IMR-90 (cell line): ENCODE measurements at regions not wholly inside any gene's neighbourhood (a gene's known extent, or its start where the extent isn't known, plus 50 kb on each side); places are given as distances from the start of the nearest gene placed in this dataset.

Experiments used
- ATAC-seq: fragments of 200-7000 bp; cut with Tn5 transposase; 2 replicates; pipeline ENCODE4 v1.9.1; 2020; ENCODE audit warnings: low read depth, mild to moderate bottlenecking, moderate library complexity
- BruUV-seq: library from RNA; stranded (reverse); fragments of 400-500 nt; replicated peaks from 2 replicates; lab custom pipeline; 2021; lab: Mats Ljungman, UMichigan
- CTCF ChIA-PET: fragments of 300-600 bp; formaldehyde crosslinking; extraction: SDS; loops from one replicate; lab custom pipeline; 2021; ENCODE audit warnings: antibody characterized with exemption; lab: Yijun Ruan, JAX
- POLR2A ChIA-PET: fragments of 300-600 bp; sonication (Branson Sonifier 250); formaldehyde crosslinking; loops from one replicate; lab custom pipeline; 2022; ENCODE audit warnings: antibody characterized with exemption; ENCODE audit not compliant: unreplicated experiment; lab: Charles Lee
- DNase-seq: peaks from one replicate; pipeline ENCODE4 v3.0.0; 2013
- H2AFZ ChIP-seq: replicated peaks from 2 replicates; pipeline ENCODE3; 2013; ENCODE audit warnings: low read length, mild to moderate bottlenecking; ENCODE audit not compliant: poor library complexity
- H2AK5ac ChIP-seq: 2 replicates; pipeline ENCODE4 v1.6.1; 2013; ENCODE audit warnings: low read depth, low read length, inconsistent platforms
- H2AK9ac ChIP-seq: replicated peaks from 2 replicates; pipeline ENCODE3; 2013; ENCODE audit warnings: mild to moderate bottlenecking, low read depth, low read length, moderate library complexity; ENCODE audit not compliant: poor library complexity
- H2BK120ac ChIP-seq: 2 replicates; pipeline ENCODE4 v1.6.1; 2013; ENCODE audit warnings: low read depth, low read length, inconsistent platforms
- H2BK15ac ChIP-seq: 3 replicates; pipeline ENCODE4 v1.6.1; 2013; ENCODE audit warnings: low read depth, low read length, inconsistent platforms
- H2BK20ac ChIP-seq: 2 replicates; pipeline ENCODE4 v1.6.1; 2013; ENCODE audit warnings: low read depth, mild to moderate bottlenecking, inconsistent platforms, low read length, moderate library complexity
- H2BK5ac ChIP-seq: 2 replicates; pipeline ENCODE4 v1.6.1; 2013; ENCODE audit warnings: mild to moderate bottlenecking, low read depth, low read length, inconsistent platforms; ENCODE audit not compliant: poor library complexity, severe bottlenecking
- H3K14ac ChIP-seq: replicated peaks from 2 replicates; pipeline ENCODE4 v1.6.1; 2013; ENCODE audit warnings: low read depth, low read length, inconsistent platforms
- H3K18ac ChIP-seq: 2 replicates; pipeline ENCODE4 v1.6.1; 2013; ENCODE audit warnings: low read depth, low read length, control low read depth
- H3K23ac ChIP-seq: 2 replicates; pipeline ENCODE4 v1.6.1; 2013; ENCODE audit warnings: low read depth, low read length, inconsistent platforms
- H3K27ac ChIP-seq: 2 replicates; pipeline ENCODE4 v1.5.1; 2013; ENCODE audit warnings: mild to moderate bottlenecking, control low read depth, low read length; ENCODE audit not compliant: insufficient read depth
- H3K27me3 ChIP-seq: 2 replicates; pipeline ENCODE4 v1.6.1; 2013; ENCODE audit warnings: low read length; ENCODE audit not compliant: control insufficient read depth, insufficient read depth
- H3K36me3 ChIP-seq: 2 replicates; pipeline ENCODE4 v1.6.1; 2013; ENCODE audit warnings: low read length, mixed read lengths; ENCODE audit not compliant: control insufficient read depth, insufficient read depth
- H3K4ac ChIP-seq: 2 replicates; pipeline ENCODE4 v1.6.1; 2013; ENCODE audit warnings: low read depth, low read length, inconsistent platforms
- H3K4me1 ChIP-seq: 2 replicates; pipeline ENCODE4 v1.6.1; 2013; ENCODE audit warnings: low read length, mixed read lengths; ENCODE audit not compliant: control insufficient read depth, insufficient read depth
- H3K4me2 ChIP-seq: 2 replicates; pipeline ENCODE4 v1.6.1; 2013; ENCODE audit warnings: low read depth, mild to moderate bottlenecking, control low read depth, low read length, moderate library complexity
- H3K4me3 ChIP-seq: 2 replicates; pipeline ENCODE4 v1.5.1; 2013; ENCODE audit warnings: low read depth, mild to moderate bottlenecking, control low read depth, low read length, moderate library complexity; ENCODE audit not compliant: insufficient read depth
- H3K56ac ChIP-seq: 2 replicates; pipeline ENCODE4 v1.6.1; 2013; ENCODE audit warnings: low read length, inconsistent platforms; ENCODE audit not compliant: insufficient read depth; ENCODE audit errors: extremely low read depth
- H3K79me1 ChIP-seq, 2 experiments: 2 replicates each; pipeline ENCODE4 v1.6.1; 2013; ENCODE audit warnings: low read length in 2 of 2, inconsistent platforms in 1 of 2, low read depth in 1 of 2
- H3K9ac ChIP-seq: 2 replicates; pipeline ENCODE4 v1.6.1; 2013; ENCODE audit warnings: low read depth, low read length, control low read depth
- H3K9me1 ChIP-seq: 2 replicates; pipeline ENCODE4 v1.6.1; 2013; ENCODE audit warnings: low read length, inconsistent platforms; ENCODE audit not compliant: insufficient read depth
- H3K9me3 ChIP-seq: 2 replicates; pipeline ENCODE4 v1.6.1; 2013; ENCODE audit warnings: low read length; ENCODE audit not compliant: control insufficient read depth, insufficient read depth
- H4K20me1 ChIP-seq: 2 replicates; pipeline ENCODE4 v1.6.1; 2013; ENCODE audit warnings: low read length, inconsistent platforms; ENCODE audit not compliant: insufficient read depth
- H4K5ac ChIP-seq: 2 replicates; pipeline ENCODE4 v1.6.1; 2013; ENCODE audit warnings: mild to moderate bottlenecking, low read depth, low read length, control low read depth
- H4K8ac ChIP-seq, 2 experiments: 2 replicates each; pipeline ENCODE4 v1.6.1; 2013; ENCODE audit warnings: low read depth in 2 of 2, low read length in 2 of 2, control low read depth in 1 of 2, inconsistent platforms in 1 of 2
- H4K91ac ChIP-seq: 2 replicates; pipeline ENCODE4 v1.6.1; 2013; ENCODE audit warnings: low read depth, low read length, inconsistent platforms; ENCODE audit not compliant: insufficient read depth
- BHLHE40 ChIP-seq: fragments of 150-350 bp; IDR thresholded peaks from 2 replicates; pipeline ENCODE4 v1.6.1; 2016; ENCODE audit warnings: mild to moderate bottlenecking, low read depth, low read length
- CHD1 ChIP-seq: IDR thresholded peaks from 2 replicates; pipeline ENCODE4 v1.6.1; 2012; ENCODE audit warnings: low read depth, low read length, improper control_type of control experiment
- FOS ChIP-seq: fragments of 150-350 bp; IDR thresholded peaks from 2 replicates; pipeline ENCODE4 v1.6.1; 2016; ENCODE audit warnings: low read depth, low read length
- MAZ ChIP-seq: IDR thresholded peaks from 2 replicates; pipeline ENCODE4 v1.6.1; 2012; ENCODE audit warnings: low read depth, mild to moderate bottlenecking, low read length, improper control_type of control experiment, moderate library complexity, borderline replicate concordance
- MXI1 ChIP-seq: IDR thresholded peaks from 2 replicates; pipeline ENCODE4 v1.6.1; 2012; ENCODE audit warnings: low read depth, mild to moderate bottlenecking, low read length, moderate library complexity, borderline replicate concordance
- RAD21 ChIP-seq: IDR thresholded peaks from 2 replicates; pipeline ENCODE4 v1.6.1; 2012; ENCODE audit warnings: low read length, improper control_type of control experiment
- SMC3 ChIP-seq: fragments of 150-350 bp; IDR thresholded peaks from 2 replicates; pipeline ENCODE4 v1.6.1; 2016; ENCODE audit warnings: low read depth, mild to moderate bottlenecking, antibody characterized with exemption, low read length, moderate library complexity
- WGBS, 2 experiments: methylation state at CpG; one replicate each; pipeline versions ENCODE4 v1.1.5 to v1.1.7; 2013; ENCODE audit warnings: missing lambda C conversion rate in 2 of 2; ENCODE audit not compliant: insufficient read length in 1 of 2; ENCODE audit errors: extremely low coverage in 2 of 2; 5-methylcytosine and 5-hydroxymethylcytosine counted together
- dilution Hi-C: fragments of 300-500 bp; cut with HindIII; formaldehyde crosslinking; loops from one replicate; pipeline ENCODE4 v1.14.3; 2018; ENCODE audit warnings: low sequenced_read_pairs; ENCODE audit not compliant: unreplicated experiment
- in situ Hi-C: fragments of 300-500 bp; cut with MboI; formaldehyde crosslinking; loops from 3 replicates; pipeline ENCODE4 v1.14.3; 2019; ENCODE audit warnings: low sequenced_read_pairs, inconsistent platforms, mixed read lengths
- intact Hi-C: fragments of 100-400 bp; cut with micrococcal nuclease; formaldehyde crosslinking; loops from 2 replicates; pipeline ENCODE4 v1.10.0; 2022

- no peak overlapping the region for H3K23ac ChIP-seq
- no peak overlapping the region for H3K27ac ChIP-seq
- intact Hi-C loops (no loop called here), dilution Hi-C loops (no loop called here), in situ Hi-C loops (no loop called here)
- no TSS peak for BruUV-seq
- no peak overlapping the region for H4K8ac ChIP-seq
- no peak overlapping the region for H4K5ac ChIP-seq
- no peak overlapping the region for H3K18ac ChIP-seq
- H2AK5ac ChIP-seq, result no peak overlapping the region
- no peak overlapping the region for H3K4me2 ChIP-seq
- no peak overlapping the region for H3K4ac ChIP-seq
- H3K9me3 ChIP-seq, result no peaks in the 10 kb centered on the region
- H3K9ac ChIP-seq, result no peak overlapping the region
- H3K14ac ChIP-seq, result no peak overlapping the region
- peak overlapping the region; percentile 47 for H2AK9ac ChIP-seq
- WGBS, 2 experiments, result 37% methylated on average over 4 of the region's 6 CpGs; no CpG with 5 or more reads in 1 of the 2 experiments
- H3K27me3 ChIP-seq, result no peaks in the 10 kb centered on the region
- no peak overlapping the region for H3K4me3 ChIP-seq
- no peak overlapping the region for H3K56ac ChIP-seq
- ChIA-PET CTCF (no interaction called here), POLR2A (no interaction called here)
- ATAC-seq, result no peak
- no peak overlapping the region for H2BK120ac ChIP-seq
- no peaks in the 10 kb centered on the region for H3K36me3 ChIP-seq
- DNase-seq, result no peak
- no peak overlapping the region for H2BK20ac ChIP-seq
- no peak overlapping the region for H4K91ac ChIP-seq
- H3K79me1 ChIP-seq, result no peaks in the 10 kb centered on the region
- H2AFZ ChIP-seq, result peak overlapping the region; percentile 14
- no peak overlapping the region for H2BK5ac ChIP-seq
- no peak for TF ChIP-seq RAD21
- TF ChIP-seq CHD1, result no peak
- no peak for TF ChIP-seq MXI1
- no peak for TF ChIP-seq SMC3
- no peak for TF ChIP-seq FOS
- no peak for TF ChIP-seq MAZ
- TF ChIP-seq BHLHE40, result no peak
- no peaks in the 10 kb centered on the region for H4K20me1 ChIP-seq
- 0 out of 2 replicates have a peak, but pooled peaks cover 4% of the 10 kb centered on the region for H3K9me1 ChIP-seq
- H3K4me1 ChIP-seq, result peaks cover 2% of the 10 kb centered on the region; the same call in 1 of the 2 replicates
- no peak overlapping the region for H2BK15ac ChIP-seq
These were observed 124.3 kb upstream of the MAMLD1 start for GRCh38 chrX:150238632-150239382.
